ENCODE measurements at regions not wholly inside any gene's neighbourhood (a gene's known extent, or its start where the extent isn't known, plus 50 kb on each side); places are given as distances from the start of the nearest gene placed in this dataset.

DNA sequence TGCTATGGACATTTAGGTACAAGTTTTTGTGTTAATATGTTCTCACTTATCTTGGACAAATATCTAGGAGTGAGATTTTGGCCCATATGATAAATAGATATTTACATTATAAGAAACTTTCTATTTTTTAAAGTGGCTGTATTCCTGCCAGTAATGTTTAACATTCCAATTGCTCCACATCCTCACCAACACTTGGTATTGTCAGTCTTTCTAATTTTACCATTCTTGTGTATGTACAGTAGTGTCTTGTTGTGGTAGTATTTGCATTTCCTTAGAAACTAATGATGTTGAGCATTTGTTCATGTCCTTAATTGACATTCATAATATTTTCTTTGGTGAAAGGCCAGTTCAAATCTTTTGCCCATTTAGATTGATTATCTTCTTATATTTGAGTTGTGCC is 171.4 kb upstream of the TSHZ3 start:
- TF ChIP-seq, protein P1, sequence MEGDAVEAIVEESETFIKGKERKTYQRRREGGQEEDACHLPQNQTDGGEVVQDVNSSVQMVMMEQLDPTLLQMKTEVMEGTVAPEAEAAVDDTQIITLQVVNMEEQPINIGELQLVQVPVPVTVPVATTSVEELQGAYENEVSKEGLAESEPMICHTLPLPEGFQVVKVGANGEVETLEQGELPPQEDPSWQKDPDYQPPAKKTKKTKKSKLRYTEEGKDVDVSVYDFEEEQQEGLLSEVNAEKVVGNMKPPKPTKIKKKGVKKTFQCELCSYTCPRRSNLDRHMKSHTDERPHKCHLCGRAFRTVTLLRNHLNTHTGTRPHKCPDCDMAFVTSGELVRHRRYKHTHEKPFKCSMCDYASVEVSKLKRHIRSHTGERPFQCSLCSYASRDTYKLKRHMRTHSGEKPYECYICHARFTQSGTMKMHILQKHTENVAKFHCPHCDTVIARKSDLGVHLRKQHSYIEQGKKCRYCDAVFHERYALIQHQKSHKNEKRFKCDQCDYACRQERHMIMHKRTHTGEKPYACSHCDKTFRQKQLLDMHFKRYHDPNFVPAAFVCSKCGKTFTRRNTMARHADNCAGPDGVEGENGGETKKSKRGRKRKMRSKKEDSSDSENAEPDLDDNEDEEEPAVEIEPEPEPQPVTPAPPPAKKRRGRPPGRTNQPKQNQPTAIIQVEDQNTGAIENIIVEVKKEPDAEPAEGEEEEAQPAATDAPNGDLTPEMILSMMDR (IDR thresholded peaks at IDR 0.05; ENCODE audit: insufficient read depth, low read depth, low read length, missing control alignments), result no peak
- no peak overlapping the region for H3K4me3 ChIP-seq (ENCODE audit: low read length)
- DNase-seq (ENCODE audit: low read depth), result no peak

DNA sequence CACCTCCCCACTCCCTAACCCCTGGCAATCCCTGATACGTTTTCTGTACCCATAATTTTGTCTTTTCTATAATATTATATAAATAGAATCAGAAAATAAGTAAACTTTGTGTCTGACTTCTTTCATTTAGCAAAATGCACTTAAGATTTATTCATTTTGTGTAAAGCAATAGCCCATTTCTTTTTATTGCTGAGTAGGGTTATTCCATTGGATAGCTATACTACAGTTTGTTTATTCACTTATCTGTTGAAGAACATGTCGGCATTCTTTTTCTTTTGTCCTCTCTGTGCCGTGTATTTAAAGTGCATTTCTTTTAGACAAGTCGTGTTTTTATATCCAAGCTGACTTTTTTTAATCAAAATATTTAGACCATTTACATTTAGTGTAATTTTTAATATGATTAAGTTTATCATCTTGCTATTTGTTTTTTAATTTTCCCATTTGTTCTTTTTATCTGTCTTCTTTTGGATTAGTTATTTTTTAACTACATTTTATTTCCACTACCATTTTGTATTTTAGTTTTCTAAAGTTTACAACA is 176.4 kb upstream of the TSHZ3 start:
- H3K4me3 ChIP-seq (ENCODE audit: low read length), result no peak overlapping the region
- no peak for DNase-seq (ENCODE audit: low read depth)
- TF ChIP-seq, protein P1 (IDR thresholded peaks at IDR 0.05; ENCODE audit: insufficient read depth, low read depth, low read length, missing control alignments), result no peak

DNA sequence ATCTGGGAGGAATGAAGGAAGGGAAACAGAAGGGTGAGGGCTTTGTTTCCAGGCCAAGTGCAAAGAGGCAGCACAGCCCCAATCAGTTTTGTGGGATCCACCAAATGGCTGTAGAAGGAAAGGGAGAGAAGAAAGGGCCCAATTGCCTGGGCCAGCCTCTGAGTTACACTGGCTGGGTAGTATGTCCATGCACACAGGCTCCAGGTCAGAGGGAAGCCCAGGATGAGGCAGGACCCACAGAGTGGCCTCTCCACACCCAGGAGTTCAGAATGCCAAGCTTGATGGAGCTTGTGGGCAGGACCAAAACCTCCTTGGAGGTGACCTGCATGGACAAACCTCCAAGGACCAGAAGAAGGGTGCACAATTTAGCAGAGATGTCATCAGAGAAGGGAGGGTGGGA is 178.2 kb upstream of the TSHZ3 start:
- TF ChIP-seq, protein P1 (IDR thresholded peaks at IDR 0.05; ENCODE audit: insufficient read depth, low read depth, low read length, missing control alignments), result no peak
- no peak overlapping the region for H3K4me3 ChIP-seq (ENCODE audit: low read length)
- no peak for DNase-seq (ENCODE audit: low read depth)

DNA sequence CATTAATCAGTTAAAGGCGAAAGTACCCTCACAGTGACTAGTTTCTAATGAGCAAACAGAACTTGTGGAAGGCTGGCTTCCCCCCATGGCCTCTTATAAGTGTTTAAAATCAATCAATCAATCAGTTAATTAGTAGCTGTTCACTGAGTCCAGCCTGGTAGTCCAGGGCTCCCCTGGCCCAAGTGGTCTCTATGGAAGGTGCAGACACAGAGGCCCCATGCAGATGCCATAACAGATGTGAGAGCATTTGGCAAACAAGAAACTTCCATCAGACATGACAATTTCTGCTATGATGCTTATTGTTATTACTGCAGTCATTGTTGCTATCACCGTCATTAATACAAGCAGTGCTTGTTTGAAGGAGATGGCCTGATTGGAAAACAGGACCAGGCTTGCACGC is 179.0 kb upstream of the TSHZ3 start:
- TF ChIP-seq, protein P1 (IDR thresholded peaks at IDR 0.05; ENCODE audit: insufficient read depth, low read depth, low read length, missing control alignments), result no peak
- no peak for DNase-seq (ENCODE audit: low read depth)
- H3K4me3 ChIP-seq (ENCODE audit: low read length), result no peak overlapping the region

DNA sequence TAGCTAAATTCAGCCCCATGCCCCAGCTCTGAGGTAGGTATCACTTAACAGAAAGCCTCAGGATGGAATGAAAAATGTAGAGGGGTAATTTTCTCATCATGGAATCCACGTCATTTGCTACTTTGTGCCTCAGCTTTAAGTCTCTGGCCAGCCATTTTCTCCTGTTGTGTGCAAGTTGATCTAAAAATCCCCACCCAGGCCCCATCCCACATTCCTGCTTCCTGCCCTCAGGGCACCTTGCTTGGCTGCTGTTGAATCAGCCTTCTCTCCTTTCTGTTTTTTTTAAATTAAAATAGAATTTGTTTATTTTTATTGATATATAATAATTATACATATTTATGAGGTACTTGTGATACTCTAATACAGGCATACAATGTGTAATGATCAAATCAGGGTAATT is 179.9 kb upstream of the TSHZ3 start:
- peak; percentile 5 for DNase-seq (ENCODE audit: low read depth)
- H3K4me3 ChIP-seq (ENCODE audit: low read length), result no peak overlapping the region
- TF ChIP-seq, protein P1 (IDR thresholded peaks at IDR 0.05; ENCODE audit: insufficient read depth, low read depth, low read length, missing control alignments), result no peak

DNA sequence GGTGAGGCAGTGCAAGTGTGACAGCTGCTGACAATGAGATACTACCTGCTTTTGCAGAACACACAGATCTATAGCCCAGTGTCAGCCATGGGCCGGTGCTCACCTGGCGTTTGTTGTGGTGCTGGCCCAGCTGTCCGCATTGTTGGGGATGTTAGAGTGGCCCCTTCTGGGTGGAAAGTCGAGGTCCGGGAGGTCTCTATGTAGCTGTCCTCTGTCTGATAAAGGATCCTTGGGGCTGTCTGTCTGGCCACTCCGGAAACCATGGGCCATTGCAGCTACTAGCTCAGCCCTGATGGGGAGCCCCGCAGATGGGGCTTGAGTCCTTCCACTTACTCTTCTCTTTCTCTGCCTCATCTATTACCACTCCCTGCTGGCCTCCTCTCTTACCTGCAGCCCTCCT is 181.5 kb upstream of the TSHZ3 start:
- TF ChIP-seq, protein P1 (IDR thresholded peaks at IDR 0.05; ENCODE audit: insufficient read depth, low read depth, low read length, missing control alignments), result no peak
- DNase-seq (ENCODE audit: low read depth), result no peak
- H3K4me3 ChIP-seq (ENCODE audit: low read length), result no peak overlapping the region

DNA sequence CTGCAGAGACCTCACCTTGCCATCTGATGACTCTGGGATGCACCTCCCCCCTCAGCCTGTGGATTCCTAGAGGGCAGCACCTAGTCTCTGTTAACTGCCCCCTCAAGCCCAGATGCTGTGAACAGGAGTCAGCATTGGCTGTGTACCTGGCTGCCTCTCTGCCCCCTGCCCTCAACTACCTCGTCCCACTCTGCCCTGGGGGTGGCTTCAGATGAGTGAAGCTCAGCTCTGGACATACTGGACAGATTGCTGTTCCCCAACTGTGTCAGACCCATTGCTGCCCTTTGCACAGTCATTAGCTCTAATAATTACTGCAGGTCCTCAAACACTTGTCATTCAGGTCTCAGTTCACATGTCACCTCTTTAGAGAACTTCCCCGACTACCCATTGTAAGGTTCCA is 182.1 kb upstream of the TSHZ3 start:
- DNase-seq (ENCODE audit: low read depth), result no peak
- H3K4me3 ChIP-seq (ENCODE audit: low read length), result no peak overlapping the region
- TF ChIP-seq, protein P1 (IDR thresholded peaks at IDR 0.05; ENCODE audit: insufficient read depth, low read depth, low read length, missing control alignments), result no peak

Measured in epithelial cell of esophagus (primary cell).